NCI-H1436 treated with DMSO at 0.1 percent for 48 hours (cell line): ENCODE measurements at regions not wholly inside any gene's neighbourhood (a gene's known extent, or its start where the extent isn't known, plus 50 kb on each side); places are given as distances from the start of the nearest gene placed in this dataset.
"Not testable (repeated sequence)": the region's sequence is repeated elsewhere in the genome, so short reads cannot be mapped to it uniquely, and the experiment has no call there.

Experiments
- DNase-seq: peaks from one replicate; lab custom pipeline; 2025; lab: John Stamatoyannopoulos, UW

- not testable (repeated sequence) for DNase-seq
Observed at GRCh38 chr17:20387549-20387948, 79.8 kb downstream of the LGALS9B start.

DNA sequence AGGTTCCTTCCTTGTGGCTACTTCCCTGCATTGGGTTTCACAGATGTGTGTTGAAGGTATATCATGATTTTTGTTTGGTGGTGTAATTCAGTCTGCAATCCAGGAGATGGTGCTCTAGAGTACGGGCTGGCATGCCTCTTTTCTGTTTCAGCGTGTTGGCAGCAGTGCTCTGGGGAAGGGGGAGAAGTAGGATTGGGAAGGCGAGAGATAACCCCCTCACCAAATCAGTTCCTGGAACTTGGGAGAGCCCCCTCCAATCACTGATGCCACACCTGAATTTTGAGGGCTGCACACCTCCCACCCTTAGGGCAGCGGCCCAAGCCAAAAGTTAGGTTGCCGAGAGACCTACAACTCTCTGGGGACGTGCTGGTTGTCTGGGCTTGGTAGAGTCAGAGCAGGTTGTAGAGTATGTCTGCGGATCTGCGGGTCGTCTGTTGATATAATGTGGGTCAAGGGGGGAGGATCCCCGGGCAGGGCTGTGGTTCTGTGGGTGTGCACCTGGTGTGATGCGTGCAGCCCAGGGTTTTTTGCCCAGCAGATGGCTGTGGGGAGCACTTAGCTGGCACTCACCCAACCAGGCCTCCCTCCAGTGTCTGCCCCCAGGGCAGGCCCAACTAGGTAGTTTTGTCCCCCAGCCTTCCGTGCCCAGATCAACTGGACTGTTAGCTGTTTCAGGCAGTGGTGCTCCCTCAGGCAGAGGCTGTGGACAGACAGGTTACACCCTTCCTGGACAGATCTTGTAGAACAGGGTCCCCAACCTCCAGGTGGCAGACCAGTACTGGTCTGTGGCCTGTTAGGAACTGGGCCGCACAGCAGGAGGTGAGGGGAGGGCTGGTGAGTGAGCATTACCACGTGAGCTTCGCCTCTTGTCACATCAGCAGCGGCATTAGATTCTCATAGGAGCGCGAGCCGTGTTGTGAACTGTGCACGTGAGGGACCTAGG is 85.7 kb downstream of the LGALS9B start:
- DNase-seq = peak; percentile 42

GRCh38 chr17:20380625-20381024 is 86.7 kb downstream of the LGALS9B start:
- DNase-seq = not testable (repeated sequence)

GRCh38 chr17:20379251-20379650 is 88.1 kb downstream of the LGALS9B start:
- not testable (repeated sequence) for DNase-seq

DNA sequence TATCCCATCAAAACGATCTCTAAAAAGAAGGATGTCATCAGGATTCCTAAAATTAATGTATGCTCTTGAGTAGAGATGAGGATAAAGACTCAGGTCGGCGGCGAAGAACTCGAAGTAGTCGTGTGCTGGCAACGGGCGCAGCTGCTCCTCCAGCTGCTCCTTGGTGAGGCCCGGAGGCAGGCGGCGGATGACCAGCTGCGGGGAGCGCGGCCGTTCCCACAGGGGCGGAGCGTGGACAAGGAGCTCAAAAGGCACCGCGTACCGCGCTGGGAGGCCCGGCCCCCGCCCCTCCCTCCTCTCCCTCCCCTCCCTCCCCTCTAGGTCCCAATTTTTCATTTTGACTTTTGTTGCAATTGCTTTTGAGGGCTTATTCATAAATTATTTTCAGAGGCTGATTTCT is 90.7 kb downstream of the LGALS9B start:
- not testable (repeated sequence) for DNase-seq

DNA sequence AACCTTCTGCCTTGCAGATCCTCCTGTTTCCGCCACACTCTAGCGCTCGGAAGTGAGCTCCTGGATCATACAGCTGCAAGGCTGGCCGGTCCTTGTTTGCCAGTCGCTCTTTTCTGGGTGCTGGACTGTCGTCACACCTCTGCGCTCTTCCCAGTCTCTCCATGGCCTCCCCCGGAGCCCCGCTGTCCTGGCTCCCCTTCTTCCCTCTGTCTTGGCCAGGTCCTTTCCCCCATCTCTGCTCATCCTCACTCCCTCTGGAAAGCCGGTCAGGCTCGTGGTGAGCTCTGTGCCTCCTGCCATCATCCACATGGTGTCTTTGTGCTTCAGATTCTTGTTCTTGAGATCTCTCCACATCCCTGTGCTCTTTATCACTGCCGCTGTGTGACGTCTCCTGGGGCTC is 91.6 kb downstream of the LGALS9B start:
- not testable (repeated sequence) for DNase-seq
